DND-41 (cell line): ENCODE measurements at regions not wholly inside any gene's neighbourhood (a gene's known extent, or its start where the extent isn't known, plus 50 kb on each side); places are given as distances from the start of the nearest gene placed in this dataset.
A peak's percentile ranks its signal among the peaks of the same experiment; 100 is the strongest.

Experiments used
- ATAC-seq: fragments of 200-7000 bp; cut with Tn5 transposase; 3 replicates; pipeline ENCODE4 v1.9.1; 2021; ENCODE audit warnings: low read depth; ENCODE audit not compliant: insufficient read depth
- DNase-seq: peaks from one replicate; pipeline ENCODE4 v3.0.0-alpha.2; 2020
- H2AFZ ChIP-seq: 2 replicates; pipeline ENCODE4 v1.6.0; 2012; ENCODE audit warnings: low read depth, low read length
- H3K27ac ChIP-seq: 2 replicates; pipeline ENCODE4 v1.5.1; 2012; ENCODE audit warnings: low read length, inconsistent platforms
- H3K27me3 ChIP-seq: fragments of 200-600 bp; sonication (generic); 2 replicates; pipeline ENCODE4 v1.6.0; 2012; ENCODE audit warnings: low read length, mild to moderate bottlenecking, inconsistent platforms; ENCODE audit not compliant: insufficient read depth, poor library complexity
- H3K36me3 ChIP-seq: 2 replicates; pipeline ENCODE4 v1.5.1; 2012; ENCODE audit warnings: low read length, inconsistent platforms; ENCODE audit not compliant: insufficient read depth
- H3K4me1 ChIP-seq: 2 replicates; pipeline ENCODE4 v1.5.1; 2012; ENCODE audit warnings: mild to moderate bottlenecking, low read length; ENCODE audit not compliant: insufficient read depth
- H3K4me2 ChIP-seq: 2 replicates; pipeline ENCODE4 v1.6.0; 2012; ENCODE audit warnings: mild to moderate bottlenecking, moderate library complexity, low read length, inconsistent platforms; ENCODE audit not compliant: insufficient read depth
- H3K4me3 ChIP-seq, 2 experiments: fragments of 200-600 bp in 1 of 2; shearing (Covaris generic) in 1 of 2; 2 replicates each; pipeline ENCODE4 v1.5.1; 2012 to 2016; ENCODE audit warnings: inconsistent platforms in 2 of 2, low read length in 2 of 2, mild to moderate bottlenecking in 2 of 2, low read depth in 1 of 2, moderate library complexity in 1 of 2
- H3K79me2 ChIP-seq: 2 replicates; pipeline ENCODE4 v1.6.0; 2012; ENCODE audit warnings: low read length, inconsistent platforms; ENCODE audit not compliant: insufficient read depth
- H3K9ac ChIP-seq: 2 replicates; pipeline ENCODE4 v1.6.0; 2012; ENCODE audit warnings: low read depth, mild to moderate bottlenecking, inconsistent platforms, low read length, moderate library complexity
- H3K9me3 ChIP-seq: 2 replicates; pipeline ENCODE4 v1.5.1; 2012; ENCODE audit warnings: low read length, moderate library complexity, mild to moderate bottlenecking, inconsistent platforms; ENCODE audit not compliant: insufficient read depth, severe bottlenecking
- H4K20me1 ChIP-seq: 2 replicates; pipeline ENCODE4 v1.6.0; 2012; ENCODE audit warnings: low read length; ENCODE audit not compliant: insufficient read depth
- CTCF ChIP-seq: IDR thresholded peaks from 2 replicates; pipeline ENCODE4 v1.5.1; 2012; ENCODE audit warnings: borderline replicate concordance, low read length, moderate library complexity, mild to moderate bottlenecking; ENCODE audit not compliant: poor library complexity, severe bottlenecking; ENCODE audit errors: extremely low read depth
- EZH2 ChIP-seq: IDR thresholded peaks from 3 replicates; pipeline ENCODE4 v1.6.1; 2012; ENCODE audit warnings: borderline replicate concordance, low read depth, mild to moderate bottlenecking, moderate library complexity, low read length, inconsistent platforms; ENCODE audit not compliant: severe bottlenecking

GRCh38 chr11:88418508-88418907 is 81.0 kb upstream of the CTSC start:
- Histone ChIP-seq H3K4me1 (peaks cover 60% of the 10 kb centered on the region), H4K20me1 (no peaks in the 10 kb centered on the region), H3K9me3 (no peaks in the 10 kb centered on the region), H2AFZ (no peak overlapping the region), H3K27me3 (no peaks in the 10 kb centered on the region), H3K79me2 (no peaks in the 10 kb centered on the region), H3K27ac (no peak overlapping the region), H3K4me2 (no peak overlapping the region), H3K36me3 (no peaks in the 10 kb centered on the region), H3K4me3 (no peak overlapping the region), H3K9ac (no peak overlapping the region)
- no peak for ATAC-seq
- no peak for TF ChIP-seq CTCF
- no peak for TF ChIP-seq EZH2
- DNase-seq, result no peak

- no peak for TF ChIP-seq EZH2
- TF ChIP-seq CTCF, result no peak
- Histone ChIP-seq H4K20me1 (no peaks in the 10 kb centered on the region), H3K4me3 (peak overlapping the region in 1 of 2 experiments; percentile 38; a peak in 2 of 4 replicates), H3K9ac (peak overlapping the region; percentile 29), H2AFZ (peak overlapping the region; percentile 21; the same call in 1 of the 2 replicates), H3K9me3 (no peaks in the 10 kb centered on the region), H3K4me1 (peaks cover 43% of the 10 kb centered on the region), H3K79me2 (no peaks in the 10 kb centered on the region), H3K36me3 (no peaks in the 10 kb centered on the region), H3K4me2 (peak overlapping the region; percentile 55), H3K27ac (peak overlapping the region; percentile 89), H3K27me3 (no peaks in the 10 kb centered on the region)
- DNase-seq (peak; percentile 20), ATAC-seq (peak; percentile 7; the same call in 2 of the 3 replicates)
Measured at GRCh38 chr11:88415495-88415894, 78.0 kb upstream of the CTSC start.

GRCh38 chr11:88414981-88415413 is 77.5 kb upstream of the CTSC start:
- no peaks in the 10 kb centered on the region for H3K79me2 ChIP-seq
- H3K4me1 ChIP-seq, result peaks cover 38% of the 10 kb centered on the region
- peak overlapping the region; percentile 55 for H3K4me2 ChIP-seq
- peak overlapping the region; percentile 29 for H3K9ac ChIP-seq
- ATAC-seq (peak; percentile 89), DNase-seq (peak; percentile 78)
- peak overlapping the region in 1 of 2 experiments; percentile 38; a peak in 2 of 4 replicates for H3K4me3 ChIP-seq
- H3K27ac ChIP-seq, result peak overlapping the region; percentile 89
- no peaks in the 10 kb centered on the region for H3K36me3 ChIP-seq
- no peaks in the 10 kb centered on the region for H3K27me3 ChIP-seq
- no peak for TF ChIP-seq CTCF
- no peak for TF ChIP-seq EZH2
- no peaks in the 10 kb centered on the region for H3K9me3 ChIP-seq
- H4K20me1 ChIP-seq, result no peaks in the 10 kb centered on the region
- H2AFZ ChIP-seq, result no peak overlapping the region
